Neural crest cell (in vitro differentiated cells): ENCODE measurements at regions not wholly inside any gene's neighbourhood (a gene's known extent, or its start where the extent isn't known, plus 50 kb on each side); places are given as distances from the start of the nearest gene placed in this dataset.

ENCODE experiments used
- DNase-seq: peaks from one replicate; pipeline ENCODE4 v3.0.0; 2021; ENCODE audit warnings: low read depth, mixed read lengths, low spot score
- H3K27ac Mint-ChIP-seq: one replicate; pipeline ENCODE4 v1.8.0; 2021; ENCODE audit warnings: mild to moderate bottlenecking, mixed read lengths; ENCODE audit not compliant: unreplicated experiment
- H3K27me3 Mint-ChIP-seq: 2 replicates; pipeline ENCODE4 v1.8.0; 2021; ENCODE audit warnings: low read depth, mild to moderate bottlenecking, mixed read lengths
- H3K36me3 Mint-ChIP-seq: 2 replicates; pipeline ENCODE4 v1.8.0; 2021; ENCODE audit warnings: low read depth, mild to moderate bottlenecking, mixed read lengths
- H3K4me1 Mint-ChIP-seq: 2 replicates; pipeline ENCODE4 v1.8.0; 2021; ENCODE audit warnings: mixed read lengths
- H3K4me3 Mint-ChIP-seq: one replicate; pipeline ENCODE4 v1.8.0; 2021; ENCODE audit warnings: mild to moderate bottlenecking, mixed read lengths
- H3K9me3 Mint-ChIP-seq: 2 replicates; pipeline ENCODE4 v1.8.0; 2021; ENCODE audit warnings: mixed read lengths
- TF ChIP-seq, protein P1 (sequence below): fragments of 200-600 bp; sonication (generic); conservative IDR thresholded peaks from 2 replicates; pipeline ENCODE4 v1.5.0; 2021; ENCODE audit warnings: antibody characterized with exemption, mild to moderate bottlenecking

DNA sequence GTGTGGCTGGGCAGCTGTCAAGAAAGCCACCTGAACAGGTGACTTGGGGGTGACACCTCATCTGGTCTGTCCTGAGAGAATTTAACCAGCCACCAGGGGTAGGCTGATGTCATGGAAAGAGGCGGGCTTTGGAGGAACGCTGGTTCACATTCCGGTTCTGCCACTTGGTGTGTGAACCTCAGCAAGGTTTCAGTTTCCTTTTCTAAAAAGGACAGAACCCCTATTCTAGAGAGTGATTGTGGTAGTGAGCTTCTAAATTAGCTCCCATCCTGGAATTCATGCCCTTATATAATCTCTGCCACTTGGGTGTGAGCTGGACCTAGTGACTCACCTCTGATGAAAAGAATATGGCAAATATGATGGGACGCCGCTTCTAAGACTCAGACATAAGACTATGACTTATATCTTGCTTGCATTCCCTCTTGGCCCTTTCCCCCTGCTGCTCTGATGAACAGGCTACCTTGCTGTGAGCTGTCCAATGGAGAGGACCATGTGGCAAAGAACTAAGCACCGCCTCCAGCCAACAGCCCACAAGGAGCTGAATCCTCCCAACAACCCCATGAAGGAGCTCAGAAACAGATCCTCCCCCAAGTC is 332.1 kb downstream of the RRAGC start:
- H3K27me3 Mint-ChIP-seq = peaks cover 2% of the 10 kb centered on the region
- no peaks in the 10 kb centered on the region for H3K9me3 Mint-ChIP-seq
- no peaks in the 10 kb centered on the region for H3K36me3 Mint-ChIP-seq
- peaks cover 4% of the 10 kb centered on the region for H3K4me1 Mint-ChIP-seq
- no peak for DNase-seq
- TF ChIP-seq, protein P1, sequence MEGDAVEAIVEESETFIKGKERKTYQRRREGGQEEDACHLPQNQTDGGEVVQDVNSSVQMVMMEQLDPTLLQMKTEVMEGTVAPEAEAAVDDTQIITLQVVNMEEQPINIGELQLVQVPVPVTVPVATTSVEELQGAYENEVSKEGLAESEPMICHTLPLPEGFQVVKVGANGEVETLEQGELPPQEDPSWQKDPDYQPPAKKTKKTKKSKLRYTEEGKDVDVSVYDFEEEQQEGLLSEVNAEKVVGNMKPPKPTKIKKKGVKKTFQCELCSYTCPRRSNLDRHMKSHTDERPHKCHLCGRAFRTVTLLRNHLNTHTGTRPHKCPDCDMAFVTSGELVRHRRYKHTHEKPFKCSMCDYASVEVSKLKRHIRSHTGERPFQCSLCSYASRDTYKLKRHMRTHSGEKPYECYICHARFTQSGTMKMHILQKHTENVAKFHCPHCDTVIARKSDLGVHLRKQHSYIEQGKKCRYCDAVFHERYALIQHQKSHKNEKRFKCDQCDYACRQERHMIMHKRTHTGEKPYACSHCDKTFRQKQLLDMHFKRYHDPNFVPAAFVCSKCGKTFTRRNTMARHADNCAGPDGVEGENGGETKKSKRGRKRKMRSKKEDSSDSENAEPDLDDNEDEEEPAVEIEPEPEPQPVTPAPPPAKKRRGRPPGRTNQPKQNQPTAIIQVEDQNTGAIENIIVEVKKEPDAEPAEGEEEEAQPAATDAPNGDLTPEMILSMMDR = no peak
- H3K4me3 Mint-ChIP-seq = no peak overlapping the region
- no peak overlapping the region for H3K27ac Mint-ChIP-seq

DNA sequence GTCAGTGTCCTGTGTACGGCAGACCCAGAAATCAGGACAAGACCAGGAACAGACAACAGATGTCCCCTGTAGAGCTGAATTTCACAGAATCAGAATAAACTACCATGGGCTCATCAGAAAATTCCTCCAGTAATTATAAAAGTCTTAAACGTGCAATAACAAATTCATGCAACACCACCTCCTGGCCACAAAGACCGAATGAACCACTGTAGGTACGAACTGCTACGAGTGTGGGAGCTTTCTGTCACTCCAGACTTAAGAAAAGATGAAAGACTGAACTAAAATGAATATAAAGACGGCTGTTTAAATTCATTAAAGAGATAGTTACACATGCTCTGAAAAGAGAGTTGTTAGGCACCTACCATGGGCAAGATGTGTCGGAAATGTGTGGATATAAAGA is 333.5 kb downstream of the RRAGC start:
- Mint-ChIP-seq H3K27ac (no peak overlapping the region), H3K36me3 (no peaks in the 10 kb centered on the region), H3K27me3 (peaks cover 2% of the 10 kb centered on the region), H3K4me3 (no peak overlapping the region), H3K4me1 (peaks cover 4% of the 10 kb centered on the region), H3K9me3 (no peaks in the 10 kb centered on the region)
- no peak for DNase-seq
- TF ChIP-seq, protein P1 = no peak

DNA sequence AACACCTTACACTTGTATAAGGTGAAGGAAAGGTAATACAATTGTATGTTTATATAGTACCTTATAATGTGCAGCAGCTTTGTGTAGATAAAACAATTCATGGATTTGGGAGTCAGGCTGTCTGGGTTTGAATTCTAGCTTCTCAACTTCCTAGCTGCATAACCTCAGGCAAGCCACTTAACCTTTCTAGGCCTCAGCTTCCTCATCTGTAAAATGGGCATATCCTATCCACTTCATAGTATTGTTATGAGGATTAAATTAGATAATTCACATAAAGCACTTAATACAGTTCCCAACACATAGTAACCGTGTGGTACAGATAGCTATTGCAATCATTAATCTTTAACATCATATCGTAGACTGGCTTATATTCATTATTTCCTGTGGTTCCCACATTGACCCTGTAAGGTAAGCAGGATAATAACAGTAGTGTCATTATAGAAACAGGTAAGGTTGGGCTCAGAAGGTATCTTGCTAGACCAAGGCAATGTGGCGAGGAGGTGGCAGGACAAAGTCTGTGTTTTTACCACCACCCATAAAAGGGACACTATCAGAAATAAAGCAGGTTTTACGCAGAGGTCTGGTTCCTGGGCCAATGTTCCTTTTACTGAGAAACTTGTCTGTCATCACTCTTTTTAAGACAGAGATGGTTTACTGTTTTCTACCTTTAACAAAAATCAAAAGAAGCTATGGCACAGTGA is 334.1 kb downstream of the RRAGC start:
- no peak for DNase-seq
- Mint-ChIP-seq H3K9me3 (no peaks in the 10 kb centered on the region), H3K36me3 (no peaks in the 10 kb centered on the region), H3K27me3 (peaks cover 2% of the 10 kb centered on the region), H3K27ac (no peak overlapping the region), H3K4me3 (no peak overlapping the region), H3K4me1 (peaks cover 4% of the 10 kb centered on the region)
- TF ChIP-seq, protein P1 = no peak

DNA sequence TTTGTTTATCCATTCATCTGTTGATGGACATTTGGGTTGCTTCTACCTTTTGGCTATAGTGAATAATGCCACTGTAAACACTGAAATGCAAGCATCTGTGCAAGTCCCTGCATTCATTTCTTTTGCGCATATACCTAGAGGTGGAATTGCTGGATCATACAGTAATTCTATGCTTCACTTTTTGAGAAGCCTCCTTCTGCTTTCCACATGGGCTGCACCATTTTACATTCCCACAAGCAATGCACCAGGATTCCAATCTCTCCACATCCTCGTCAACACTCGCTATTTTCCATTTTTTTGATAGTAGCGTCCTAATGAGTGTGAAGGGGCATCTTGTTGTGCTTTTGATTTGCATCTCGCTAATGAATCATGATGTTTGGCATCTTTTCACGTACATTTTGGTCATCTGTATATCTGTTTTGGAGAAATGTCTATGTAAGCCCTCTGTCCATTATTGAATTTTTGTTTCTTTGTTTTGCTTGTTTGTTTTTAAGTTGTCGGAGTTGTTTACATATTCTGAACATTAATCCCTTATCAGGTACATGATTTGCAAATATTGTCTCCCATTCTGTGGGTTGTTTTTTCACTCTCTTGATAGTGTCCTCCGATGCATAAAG is 335.4 kb downstream of the RRAGC start:
- Mint-ChIP-seq H3K27ac (no peak overlapping the region), H3K9me3 (no peaks in the 10 kb centered on the region), H3K36me3 (no peaks in the 10 kb centered on the region), H3K4me1 (peaks cover 4% of the 10 kb centered on the region), H3K4me3 (no peak overlapping the region), H3K27me3 (peaks cover 2% of the 10 kb centered on the region)
- TF ChIP-seq, protein P1 = no peak
- no peak for DNase-seq

DNA sequence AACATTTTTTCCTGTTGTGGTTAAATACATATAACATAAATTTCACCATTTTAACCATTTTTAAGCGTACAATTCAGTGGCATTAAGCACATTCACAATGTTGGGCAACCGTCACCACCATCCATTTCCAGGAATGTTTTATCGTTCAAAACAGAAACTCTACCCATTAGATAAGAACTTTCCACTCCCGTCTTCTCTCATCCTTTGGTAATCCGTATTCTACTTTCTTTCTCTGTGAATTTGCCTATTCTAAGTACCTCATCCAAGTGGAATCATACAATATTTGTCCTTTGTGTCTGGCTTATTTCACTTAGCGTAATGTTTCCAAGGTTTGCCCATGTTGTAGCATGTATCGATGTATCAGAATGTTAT is 336.0 kb downstream of the RRAGC start:
- peaks cover 2% of the 10 kb centered on the region for H3K4me1 Mint-ChIP-seq
- H3K27ac Mint-ChIP-seq = no peak overlapping the region
- no peak overlapping the region for H3K4me3 Mint-ChIP-seq
- H3K9me3 Mint-ChIP-seq = no peaks in the 10 kb centered on the region
- peaks cover 2% of the 10 kb centered on the region for H3K27me3 Mint-ChIP-seq
- no peak for DNase-seq
- H3K36me3 Mint-ChIP-seq = no peaks in the 10 kb centered on the region
- TF ChIP-seq, protein P1 = no peak
